ENCODE measurements at regions not wholly inside any gene's neighbourhood (a gene's known extent, or its start where the extent isn't known, plus 50 kb on each side); places are given as distances from the start of the nearest gene placed in this dataset.

GRCh38 chr16:66085651-66086050 is 280.8 kb upstream of the CDH5 start:
- TF ChIP-seq, protein P1, sequence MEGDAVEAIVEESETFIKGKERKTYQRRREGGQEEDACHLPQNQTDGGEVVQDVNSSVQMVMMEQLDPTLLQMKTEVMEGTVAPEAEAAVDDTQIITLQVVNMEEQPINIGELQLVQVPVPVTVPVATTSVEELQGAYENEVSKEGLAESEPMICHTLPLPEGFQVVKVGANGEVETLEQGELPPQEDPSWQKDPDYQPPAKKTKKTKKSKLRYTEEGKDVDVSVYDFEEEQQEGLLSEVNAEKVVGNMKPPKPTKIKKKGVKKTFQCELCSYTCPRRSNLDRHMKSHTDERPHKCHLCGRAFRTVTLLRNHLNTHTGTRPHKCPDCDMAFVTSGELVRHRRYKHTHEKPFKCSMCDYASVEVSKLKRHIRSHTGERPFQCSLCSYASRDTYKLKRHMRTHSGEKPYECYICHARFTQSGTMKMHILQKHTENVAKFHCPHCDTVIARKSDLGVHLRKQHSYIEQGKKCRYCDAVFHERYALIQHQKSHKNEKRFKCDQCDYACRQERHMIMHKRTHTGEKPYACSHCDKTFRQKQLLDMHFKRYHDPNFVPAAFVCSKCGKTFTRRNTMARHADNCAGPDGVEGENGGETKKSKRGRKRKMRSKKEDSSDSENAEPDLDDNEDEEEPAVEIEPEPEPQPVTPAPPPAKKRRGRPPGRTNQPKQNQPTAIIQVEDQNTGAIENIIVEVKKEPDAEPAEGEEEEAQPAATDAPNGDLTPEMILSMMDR (IDR thresholded peaks at IDR 0.05), result no peak
- no peak for TF ChIP-seq EP300 (IDR thresholded peaks at IDR 0.05)
- no peak for TF ChIP-seq POLR2AphosphoS5 (IDR thresholded peaks at IDR 0.05)
